Central memory CD8-positive, alpha-beta T cell (primary cell): ENCODE measurements at regions not wholly inside any gene's neighbourhood (a gene's known extent, or its start where the extent isn't known, plus 50 kb on each side); places are given as distances from the start of the nearest gene placed in this dataset.

Experiments
- ATAC-seq: fragments of 150-1000 bp; cut with Tn5 transposase; replicated peaks from 2 replicates; pipeline ENCODE4 v1.10.0; 2022; ENCODE audit warnings: mild to moderate bottlenecking, moderate FRiP score, moderate number of reproducible peaks; ENCODE audit not compliant: poor library complexity, severe bottlenecking; ENCODE audit errors: extremely low read depth
- DNase-seq, 2 donors: peaks; one replicate each; pipeline ENCODE4 v3.0.0; 2021; ENCODE audit warnings: low spot score in 2 of 2
- H3K27ac Mint-ChIP-seq: one replicate; pipeline ENCODE4 v1.8.0; 2022; ENCODE audit warnings: low read depth, mild to moderate bottlenecking, moderate library complexity, mixed read lengths
- H3K27me3 Mint-ChIP-seq: one replicate; pipeline ENCODE4 v1.8.0; 2022; ENCODE audit warnings: mixed read lengths
- H3K36me3 Mint-ChIP-seq: one replicate; pipeline ENCODE4 v1.8.0; 2022; ENCODE audit warnings: mild to moderate bottlenecking, moderate library complexity, mixed read lengths; ENCODE audit not compliant: insufficient read depth
- H3K4me1 Mint-ChIP-seq: one replicate; pipeline ENCODE4 v1.8.0; 2022; ENCODE audit warnings: mixed read lengths
- H3K4me3 Mint-ChIP-seq: one replicate; pipeline ENCODE4 v1.8.0; 2022; ENCODE audit warnings: mild to moderate bottlenecking, moderate library complexity, mixed read lengths
- H3K9me3 Mint-ChIP-seq: one replicate; pipeline ENCODE4 v1.8.0; 2022; ENCODE audit warnings: mixed read lengths

GRCh38 chr10:1807196-1807595 is 69.9 kb upstream of the ADARB2 start:
- Mint-ChIP-seq H3K27me3 (no peaks in the 10 kb centered on the region), H3K4me3 (no peak overlapping the region), H3K9me3 (no peaks in the 10 kb centered on the region), H3K36me3 (no peaks in the 10 kb centered on the region), H3K4me1 (no peaks in the 10 kb centered on the region), H3K27ac (no peak overlapping the region)
- ATAC-seq (no peak), DNase-seq (no peak)

GRCh38 chr10:1802413-1802812 is 65.1 kb upstream of the ADARB2 start:
- H3K4me3 Mint-ChIP-seq = no peak overlapping the region
- H3K27ac Mint-ChIP-seq = no peak overlapping the region
- ATAC-seq (no peak), DNase-seq (no peak)
- peaks cover 5% of the 10 kb centered on the region for H3K9me3 Mint-ChIP-seq
- H3K36me3 Mint-ChIP-seq = no peaks in the 10 kb centered on the region
- H3K27me3 Mint-ChIP-seq = peaks cover 7% of the 10 kb centered on the region
- no peaks in the 10 kb centered on the region for H3K4me1 Mint-ChIP-seq

GRCh38 chr10:1788401-1788800 is 51.1 kb upstream of the ADARB2 start:
- ATAC-seq = no peak
- no peaks in the 10 kb centered on the region for H3K4me1 Mint-ChIP-seq
- DNase-seq = no peak
- no peaks in the 10 kb centered on the region for H3K9me3 Mint-ChIP-seq
- H3K27me3 Mint-ChIP-seq = no peaks in the 10 kb centered on the region
- no peak overlapping the region for H3K4me3 Mint-ChIP-seq
- no peak overlapping the region for H3K27ac Mint-ChIP-seq
- no peaks in the 10 kb centered on the region for H3K36me3 Mint-ChIP-seq
